KOPT-K1 (cell line): ENCODE measurements at regions not wholly inside any gene's neighbourhood (a gene's known extent, or its start where the extent isn't known, plus 50 kb on each side); places are given as distances from the start of the nearest gene placed in this dataset.
"Not testable (repeated sequence)": the region's sequence is repeated elsewhere in the genome, so short reads cannot be mapped to it uniquely, and the experiment has no call there.

Experiments
- H3K27ac ChIP-seq: fragments of 200-600 bp; sonication (generic); 2 replicates; pipeline ENCODE4 v1.5.1; 2016; ENCODE audit warnings: antibody characterized with exemption, mild to moderate bottlenecking, low read depth, low read length; ENCODE audit not compliant: poor library complexity, severe bottlenecking
- H3K36me3 ChIP-seq: fragments of 200-600 bp; sonication (generic); 2 replicates; pipeline ENCODE4 v1.5.1; 2017; ENCODE audit warnings: antibody characterized with exemption, mild to moderate bottlenecking, low read length, moderate library complexity; ENCODE audit not compliant: insufficient read depth
- H3K9me3 ChIP-seq: fragments of 200-600 bp; sonication (generic); 2 replicates; pipeline ENCODE4 v1.5.1; 2017; ENCODE audit warnings: antibody characterized with exemption, low read length, mild to moderate bottlenecking; ENCODE audit not compliant: insufficient read depth, poor library complexity, severe bottlenecking

GRCh38 chr19:28612275-28612769, 600.6 kb downstream of the UQCRFS1 start:
- peaks cover 52% of the 10 kb centered on the region for H3K9me3 ChIP-seq
- no peak overlapping the region for H3K27ac ChIP-seq
- no peaks in the 10 kb centered on the region for H3K36me3 ChIP-seq

- not testable (repeated sequence) for H3K36me3 ChIP-seq, H3K27ac ChIP-seq
- H3K9me3 ChIP-seq, result peaks cover 62% of the 10 kb centered on the region
Measured at GRCh38 chr19:28611227-28611914, 601.6 kb downstream of the UQCRFS1 start.

- H3K36me3 ChIP-seq, result no peaks in the 10 kb centered on the region
- peaks cover 65% of the 10 kb centered on the region for H3K9me3 ChIP-seq
- H3K27ac ChIP-seq, result no peak overlapping the region
Measured at GRCh38 chr19:28610731-28611130, 602.2 kb downstream of the UQCRFS1 start.

- Histone ChIP-seq H3K27ac (no peak overlapping the region), H3K36me3 (no peaks in the 10 kb centered on the region), H3K9me3 (peaks cover 62% of the 10 kb centered on the region)
Measured at GRCh38 chr19:28609944-28610343, 603.0 kb downstream of the UQCRFS1 start.

- H3K27ac ChIP-seq, result no peak overlapping the region
- no peaks in the 10 kb centered on the region for H3K36me3 ChIP-seq
- peaks cover 55% of the 10 kb centered on the region for H3K9me3 ChIP-seq
Measured at GRCh38 chr19:28609091-28609755, 603.7 kb downstream of the UQCRFS1 start.

GRCh38 chr19:28608292-28608691, 604.7 kb downstream of the UQCRFS1 start:
- Histone ChIP-seq H3K27ac (no peak overlapping the region), H3K36me3 (no peaks in the 10 kb centered on the region), H3K9me3 (peaks cover 46% of the 10 kb centered on the region)

- Histone ChIP-seq H3K9me3 (peaks cover 37% of the 10 kb centered on the region), H3K36me3 (no peaks in the 10 kb centered on the region), H3K27ac (no peak overlapping the region)
Measured at GRCh38 chr19:28607066-28607583, 605.8 kb downstream of the UQCRFS1 start.

- Histone ChIP-seq H3K36me3 (no peaks in the 10 kb centered on the region), H3K27ac (no peak overlapping the region), H3K9me3 (peaks cover 32% of the 10 kb centered on the region)
Measured at GRCh38 chr19:28606269-28607032, 606.5 kb downstream of the UQCRFS1 start.

GRCh38 chr19:28605501-28606268, 607.3 kb downstream of the UQCRFS1 start:
- no peaks in the 10 kb centered on the region for H3K36me3 ChIP-seq
- H3K27ac ChIP-seq, result no peak overlapping the region
- H3K9me3 ChIP-seq, result peaks cover 32% of the 10 kb centered on the region

- Histone ChIP-seq H3K36me3 (no peaks in the 10 kb centered on the region), H3K27ac (no peak overlapping the region), H3K9me3 (peaks cover 32% of the 10 kb centered on the region)
Measured at GRCh38 chr19:28603453-28603852, 609.5 kb downstream of the UQCRFS1 start.

- Histone ChIP-seq H3K27ac (no peak overlapping the region), H3K9me3 (peaks cover 26% of the 10 kb centered on the region), H3K36me3 (no peaks in the 10 kb centered on the region)
Measured at GRCh38 chr19:28602675-28603298, 610.2 kb downstream of the UQCRFS1 start.

- H3K27ac ChIP-seq, result no peak overlapping the region
- H3K36me3 ChIP-seq, result no peaks in the 10 kb centered on the region
- H3K9me3 ChIP-seq, result peaks cover 17% of the 10 kb centered on the region
Measured at GRCh38 chr19:28601723-28602440, 611.1 kb downstream of the UQCRFS1 start.

- Histone ChIP-seq H3K27ac (no peak overlapping the region), H3K36me3 (no peaks in the 10 kb centered on the region), H3K9me3 (no peaks in the 10 kb centered on the region)
Measured at GRCh38 chr19:28598861-28599260, 614.1 kb downstream of the UQCRFS1 start.
